Skin epidermis (tissue), 12 donors: ENCODE measurements at regions not wholly inside any gene's neighbourhood (a gene's known extent, or its start where the extent isn't known, plus 50 kb on each side); places are given as distances from the start of the nearest gene placed in this dataset.
"Not testable (repeated sequence)": the region's sequence is repeated elsewhere in the genome, so short reads cannot be mapped to it uniquely, and the experiment has no call there.

ENCODE experiments used
- H3K27ac ChIP-seq, 21 experiments: fragments of 200-600 bp; sonication (generic) in 11 of 21; one replicate each; pipeline ENCODE4 v1.5.0; 2020; ENCODE audit warnings: mild to moderate bottlenecking in 3 of 21, inconsistent platforms in 2 of 21, moderate library complexity in 2 of 21
- H3K4me3 ChIP-seq, 7 experiments: fragments of 200-600 bp; sonication (generic) in 2 of 7; one replicate each; pipeline ENCODE4 v1.5.0; 2020; ENCODE audit warnings: inconsistent platforms in 2 of 7, mild to moderate bottlenecking in 2 of 7, moderate library complexity in 1 of 7

DNA sequence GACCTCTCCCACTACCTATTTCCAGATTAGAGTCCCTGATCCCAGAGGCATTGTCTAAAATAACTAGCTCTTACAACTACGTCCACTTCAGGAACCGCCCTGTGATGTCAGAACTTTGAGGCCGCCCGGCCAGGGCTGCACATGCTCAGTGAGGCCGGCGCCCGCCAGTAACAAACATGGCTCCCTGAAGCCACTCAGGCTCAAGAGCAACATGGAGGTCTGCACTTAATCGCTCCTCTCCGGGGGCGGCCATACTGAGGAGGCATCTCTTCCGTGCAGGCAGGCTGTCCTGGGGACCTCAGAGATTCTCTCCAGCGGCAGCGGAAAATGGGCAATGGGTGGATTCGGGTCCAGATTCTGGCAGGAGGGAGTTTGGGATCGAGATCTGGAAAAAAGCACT lies 385.1 kb downstream of the SPATA31A6 start:
- not testable (repeated sequence) for H3K4me3 ChIP-seq, H3K27ac ChIP-seq

DNA sequence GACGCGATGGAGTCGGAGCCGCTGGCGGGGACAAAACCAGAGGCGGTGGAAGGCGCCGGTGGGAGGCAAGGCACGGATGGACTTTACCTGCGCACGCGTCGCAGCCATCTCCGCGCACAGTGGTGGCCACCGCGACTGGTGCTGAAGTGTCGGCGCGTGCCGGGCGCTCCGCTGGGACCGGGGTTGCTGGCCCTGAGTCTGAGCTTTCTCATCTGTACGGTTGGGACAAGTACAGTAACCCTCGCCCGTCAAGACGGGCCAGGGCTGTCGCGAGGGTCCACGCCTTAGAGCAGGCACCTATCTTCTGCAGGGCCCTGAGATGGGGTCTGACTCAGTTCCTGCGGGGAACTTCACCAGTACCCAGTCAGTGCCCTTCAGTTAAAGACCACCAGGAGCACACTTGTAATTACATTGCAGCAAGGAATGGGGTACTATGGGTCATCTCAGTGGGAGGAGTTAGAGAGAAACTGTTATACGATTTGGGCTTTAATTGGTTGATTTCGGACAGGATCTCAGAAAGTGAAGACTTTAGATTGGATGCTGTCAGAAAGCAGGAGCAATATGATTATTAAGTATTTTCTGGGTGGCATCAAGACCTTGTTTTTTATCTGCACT lies 385.6 kb downstream of the SPATA31A6 start:
- H3K4me3 ChIP-seq: peak overlapping the region in 1 of 7 experiments; percentile 16
- not testable (repeated sequence) for H3K27ac ChIP-seq

DNA sequence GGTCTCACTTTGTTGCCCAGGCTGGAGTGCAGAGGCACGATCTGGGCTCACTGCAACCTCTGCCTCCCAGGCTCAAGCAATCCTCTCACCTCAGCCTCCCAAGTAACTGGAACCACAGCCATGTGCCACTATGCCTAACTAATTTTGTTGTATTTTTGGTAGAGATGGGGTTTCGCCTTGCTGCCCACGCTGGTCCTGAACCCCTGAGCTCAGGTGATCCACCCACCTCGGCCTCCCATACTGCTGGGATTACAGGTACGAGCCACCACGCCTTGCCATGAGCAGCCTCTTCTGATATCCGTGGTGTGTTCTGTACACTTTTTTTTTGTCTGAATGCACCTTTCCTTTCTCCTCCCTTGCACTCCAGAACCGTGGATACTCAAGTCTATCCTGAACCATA lies 394.4 kb downstream of the SPATA31A6 start:
- not testable (repeated sequence) for H3K4me3 ChIP-seq, H3K27ac ChIP-seq
